OCI-LY1 (cell line): ENCODE measurements at regions not wholly inside any gene's neighbourhood (a gene's known extent, or its start where the extent isn't known, plus 50 kb on each side); places are given as distances from the start of the nearest gene placed in this dataset.
"Not testable (repeated sequence)": the region's sequence is repeated elsewhere in the genome, so short reads cannot be mapped to it uniquely, and the experiment has no call there.

Experiments used
- CTCF ChIP-seq: fragments of 200-600 bp; sonication (generic), shearing (Covaris generic); IDR thresholded peaks from 2 replicates; pipeline ENCODE4 v1.5.1; 2017; ENCODE audit warnings: mild to moderate bottlenecking, antibody characterized with exemption, low read length, moderate library complexity, mixed read lengths
- EZH2 ChIP-seq: fragments of 200-600 bp; sonication (generic), shearing (Covaris generic); IDR thresholded peaks from 2 replicates; pipeline ENCODE4 v1.8.0; 2017; ENCODE audit warnings: borderline replicate concordance, mixed run types, mild to moderate bottlenecking, antibody characterized with exemption, low read length, moderate library complexity, mixed read lengths

GRCh38 chr16:16582916-16583315, 204.0 kb downstream of the NPIPA7 start:
- not testable (repeated sequence) for TF ChIP-seq CTCF, EZH2
